Pancreas (tissue), 10 donors: ENCODE measurements at regions not wholly inside any gene's neighbourhood (a gene's known extent, or its start where the extent isn't known, plus 50 kb on each side); places are given as distances from the start of the nearest gene placed in this dataset.

ENCODE experiments used
- ATAC-seq, 4 donors: fragments of 200-7000 bp; cut with Tn5 transposase; one replicate each; pipeline versions ENCODE4 v1.8.0 to v1.9.1; 2020; ENCODE audit warnings: mild to moderate bottlenecking in 4 of 4, moderate library complexity in 4 of 4
- DNase-seq, 6 donors: peaks; one replicate each; pipeline ENCODE4 v3.0.0-alpha.2; 2020
- FAIRE-seq: peaks from 2 replicates; lab custom pipeline; 2012; peaks lifted over from hg19 to GRCh38; lab: Jason Lieb, UNC
- H3K27ac ChIP-seq, 4 donors: fragments of 200-600 bp; sonication (generic); 1 replicate in 3 of 4; 2 replicates in 1 of 4; pipeline versions ENCODE4 v1.5.0 to v1.8.0; 2020
- H3K27me3 ChIP-seq, 4 donors: fragments of 200-600 bp; one replicate each; pipeline ENCODE4 v1.8.0; 2021
- H3K36me3 ChIP-seq, 3 donors: fragments of 200-600 bp; sonication (generic) in 1 of 3; one replicate each; pipeline versions ENCODE4 v1.5.0 to v1.8.0; 2020 to 2021
- H3K4me1 ChIP-seq, 3 donors: fragments of 200-600 bp; one replicate each; pipeline ENCODE4 v1.8.0; 2021
- H3K4me3 ChIP-seq, 4 donors: fragments of 200-600 bp; sonication (generic) in 2 of 4; one replicate each; pipeline versions ENCODE4 v1.5.0 to v1.8.0; 2020 to 2021
- H3K9me3 ChIP-seq, 4 donors: fragments of 200-600 bp; one replicate each; pipeline ENCODE4 v1.8.0; 2021
- WGBS, 2 donors: extraction: QIAGEN DNeasy Blood & Tissue Kit; methylation state at CpG; one replicate each; pipeline ENCODE4 v1.1.7; 2013; 5-methylcytosine and 5-hydroxymethylcytosine counted together
- intact Hi-C, 3 donors: fragments of 100-400 bp; cut with DNase I; formaldehyde crosslinking; loops; one replicate each; pipeline versions ENCODE4 v1.11.1 to v1.14.2; 2022
- TF ChIP-seq, protein P1 (sequence below), 4 donors: fragments of 200-600 bp; sonication (generic) in 3 of 4; IDR thresholded peaks; one replicate each; pipeline versions ENCODE4 v1.5.0 to v1.8.0; 2021; ENCODE audit warnings: antibody characterized with exemption in 4 of 4
- donor health status: healthy with polysubstance abuse.
- donor health status: DM: no; HTN: no; CAD: no; lungs with moderate emphysema.
- donor health status: DM: no; HTN: no; CAD: no.
- donor health status: control.
- donor health status: control.
- donor health status: Bipolar disorder and iron deficiency.
- donor health status: DM: yes; HTN: yes; CAD: no.
- donor health status: DM: no; HTN: no; CAD: no.
- donor health status: DM: no; HTN: no; CAD: no.
- donor health status: DM: yes; HTN: yes; CAD: no.

GRCh38 chr18:76668119-76668518 lies 154.2 kb upstream of the ZNF236 start:
- H3K36me3 ChIP-seq: no peaks in the 10 kb centered on the region
- intact Hi-C loops: no loop called here
- ATAC-seq (no peak), FAIRE-seq (no peak), DNase-seq (no peak)
- no peaks in the 10 kb centered on the region for H3K9me3 ChIP-seq
- no peaks in the 10 kb centered on the region for H3K4me1 ChIP-seq
- TF ChIP-seq, protein P1, sequence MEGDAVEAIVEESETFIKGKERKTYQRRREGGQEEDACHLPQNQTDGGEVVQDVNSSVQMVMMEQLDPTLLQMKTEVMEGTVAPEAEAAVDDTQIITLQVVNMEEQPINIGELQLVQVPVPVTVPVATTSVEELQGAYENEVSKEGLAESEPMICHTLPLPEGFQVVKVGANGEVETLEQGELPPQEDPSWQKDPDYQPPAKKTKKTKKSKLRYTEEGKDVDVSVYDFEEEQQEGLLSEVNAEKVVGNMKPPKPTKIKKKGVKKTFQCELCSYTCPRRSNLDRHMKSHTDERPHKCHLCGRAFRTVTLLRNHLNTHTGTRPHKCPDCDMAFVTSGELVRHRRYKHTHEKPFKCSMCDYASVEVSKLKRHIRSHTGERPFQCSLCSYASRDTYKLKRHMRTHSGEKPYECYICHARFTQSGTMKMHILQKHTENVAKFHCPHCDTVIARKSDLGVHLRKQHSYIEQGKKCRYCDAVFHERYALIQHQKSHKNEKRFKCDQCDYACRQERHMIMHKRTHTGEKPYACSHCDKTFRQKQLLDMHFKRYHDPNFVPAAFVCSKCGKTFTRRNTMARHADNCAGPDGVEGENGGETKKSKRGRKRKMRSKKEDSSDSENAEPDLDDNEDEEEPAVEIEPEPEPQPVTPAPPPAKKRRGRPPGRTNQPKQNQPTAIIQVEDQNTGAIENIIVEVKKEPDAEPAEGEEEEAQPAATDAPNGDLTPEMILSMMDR (IDR thresholded peaks at IDR 0.05): no peak
- no peak overlapping the region for H3K4me3 ChIP-seq
- no peak overlapping the region for H3K27ac ChIP-seq
- no peaks in the 10 kb centered on the region for H3K27me3 ChIP-seq
- WGBS, 2 donors: 83 to 95% methylated on average over 8 of the region's 8 CpGs

- ATAC-seq (no peak), FAIRE-seq (no peak), DNase-seq (no peak)
- H3K27me3 ChIP-seq: no peaks in the 10 kb centered on the region
- H3K4me1 ChIP-seq: no peaks in the 10 kb centered on the region
- H3K4me3 ChIP-seq: no peak overlapping the region
- TF ChIP-seq, protein P1 (IDR thresholded peaks at IDR 0.05): no peak
- no peaks in the 10 kb centered on the region for H3K36me3 ChIP-seq
- 74 to 76% methylated on average over 12 of the region's 12 CpGs for WGBS, 2 donors
- no peak overlapping the region for H3K27ac ChIP-seq
- no peaks in the 10 kb centered on the region for H3K9me3 ChIP-seq
- intact Hi-C loops: no loop called here
These were observed 154.8 kb upstream of the ZNF236 start for GRCh38 chr18:76667603-76668002.

- no peak for FAIRE-seq
- no peak overlapping the region for H3K27ac ChIP-seq
- WGBS, 2 donors: 41 to 47% methylated on average over 7 of the region's 7 CpGs
- no peak for ATAC-seq
- H3K27me3 ChIP-seq: no peaks in the 10 kb centered on the region
- H3K4me3 ChIP-seq: no peak overlapping the region
- H3K36me3 ChIP-seq: no peaks in the 10 kb centered on the region
- TF ChIP-seq, protein P1 (IDR thresholded peaks at IDR 0.05): no peak
- intact Hi-C loops: no loop called here
- no peak for DNase-seq
- no peaks in the 10 kb centered on the region for H3K4me1 ChIP-seq
- H3K9me3 ChIP-seq: no peaks in the 10 kb centered on the region
These were observed 159.7 kb upstream of the ZNF236 start for GRCh38 chr18:76662626-76663025.

DNA sequence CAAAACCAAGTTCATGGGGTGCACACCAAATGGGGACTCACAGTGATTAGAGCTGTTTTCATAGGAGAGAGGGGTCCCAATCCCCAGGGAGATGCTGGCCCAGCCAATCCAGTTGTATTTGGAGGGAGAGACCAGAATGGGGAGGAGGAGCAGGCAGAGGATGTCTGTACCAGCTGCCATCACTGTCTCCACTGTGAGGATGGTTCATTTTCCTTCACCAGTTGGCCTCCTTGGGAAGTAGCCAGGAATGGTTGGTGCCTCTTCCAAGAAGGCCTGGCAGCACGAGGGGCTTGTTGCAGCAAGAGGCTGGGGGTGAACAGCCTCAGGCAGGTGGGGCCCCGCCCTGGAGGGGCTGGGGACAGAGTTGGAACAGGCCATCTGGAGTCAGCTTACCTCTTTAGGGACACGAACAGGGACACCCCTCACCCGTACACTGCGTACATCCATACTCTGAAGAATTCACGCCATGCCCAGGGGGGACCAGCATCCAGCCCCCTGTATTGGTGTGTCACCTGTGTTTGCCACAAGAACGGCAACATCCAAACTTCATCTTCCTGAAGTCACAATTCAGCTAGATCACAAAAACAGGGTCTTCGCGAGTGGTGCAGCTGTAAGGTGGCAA lies 161.7 kb upstream of the ZNF236 start:
- H3K9me3 ChIP-seq: no peaks in the 10 kb centered on the region
- TF ChIP-seq, protein P1 (IDR thresholded peaks at IDR 0.05): no peak
- H3K27me3 ChIP-seq: no peaks in the 10 kb centered on the region
- FAIRE-seq (no peak), ATAC-seq (no peak), DNase-seq (no peak)
- H3K36me3 ChIP-seq: no peaks in the 10 kb centered on the region
- no peak overlapping the region for H3K4me3 ChIP-seq
- intact Hi-C loops: no loop called here
- H3K27ac ChIP-seq: no peak overlapping the region
- no peaks in the 10 kb centered on the region for H3K4me1 ChIP-seq
- WGBS, 2 donors: 71 to 72% methylated on average over 9 of the region's 9 CpGs

- Histone ChIP-seq H3K27me3 (no peaks in the 10 kb centered on the region), H3K36me3 (no peaks in the 10 kb centered on the region), H3K4me1 (no peaks in the 10 kb centered on the region), H3K9me3 (no peaks in the 10 kb centered on the region), H3K27ac (no peak overlapping the region), H3K4me3 (no peak overlapping the region)
- no peak for DNase-seq
- TF ChIP-seq, protein P1 (IDR thresholded peaks at IDR 0.05): no peak
- FAIRE-seq: no peak
- WGBS, 2 donors: 38 to 48% methylated on average over 7 of the region's 7 CpGs
- ATAC-seq: no peak
- intact Hi-C loops: no loop called here
These were observed 163.6 kb upstream of the ZNF516 start for GRCh38 chr18:76658627-76659026.
